ENCODE measurements at regions not wholly inside any gene's neighbourhood (a gene's known extent, or its start where the extent isn't known, plus 50 kb on each side); places are given as distances from the start of the nearest gene placed in this dataset.

DNA sequence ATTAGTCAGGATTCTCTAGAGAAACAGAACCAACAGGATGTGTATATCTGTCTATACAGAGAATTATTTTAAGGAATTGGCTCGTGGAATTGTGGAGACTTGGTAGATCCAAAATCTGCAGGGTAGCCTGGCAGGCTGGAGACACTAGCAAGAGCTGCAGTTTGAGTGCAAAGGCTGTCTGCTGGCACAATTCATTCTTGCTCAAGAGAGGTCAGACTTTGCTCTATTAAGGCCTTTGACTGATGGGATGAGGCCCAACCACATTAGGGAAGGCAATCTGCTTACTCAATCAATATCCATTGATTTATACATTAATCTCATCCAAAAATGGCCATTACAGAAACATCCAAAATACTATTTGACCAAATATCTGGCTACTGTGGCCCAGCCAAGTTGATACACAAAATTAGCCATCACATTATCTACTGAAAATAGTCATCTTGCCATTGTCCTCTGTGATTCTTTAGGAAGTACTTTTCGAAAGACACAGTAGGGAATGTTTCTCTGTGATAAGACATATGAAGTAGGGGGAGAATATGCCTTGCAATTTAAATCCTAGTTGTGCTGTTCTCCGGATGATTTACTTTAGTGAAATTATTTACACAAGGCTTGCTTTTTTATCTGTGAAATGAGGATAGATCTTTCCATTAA lies 873.8 kb downstream of the ROBO2 start:
- TF ChIP-seq CTCF (conservative IDR thresholded peaks at IDR 0.05; ENCODE audit: low read length) (no peak), EZH2phosphoT487 (IDR thresholded peaks at IDR 0.05; ENCODE audit: borderline replicate concordance) (no peak)
